BE2C (cell line): ENCODE measurements at regions not wholly inside any gene's neighbourhood (a gene's known extent, or its start where the extent isn't known, plus 50 kb on each side); places are given as distances from the start of the nearest gene placed in this dataset.

Experiments used
- DNase-seq: peaks from one replicate; pipeline ENCODE4 v3.0.0-alpha.2; 2020
- H3K27me3 ChIP-seq: fragments of 250-450 bp; sonication (Bioruptor Pico); 2 replicates; pipeline ENCODE4 v1.5.1; 2020; ENCODE audit warnings: mild to moderate bottlenecking
- H3K36me3 ChIP-seq: fragments of 250-450 bp; sonication (Bioruptor Pico); 2 replicates; pipeline ENCODE4 v1.5.1; 2020; ENCODE audit warnings: mild to moderate bottlenecking
- H3K4me1 ChIP-seq: fragments of 250-450 bp; sonication (Bioruptor Pico); 2 replicates; pipeline ENCODE4 v1.5.1; 2020
- H3K4me3 ChIP-seq: 2 replicates; pipeline ENCODE4 v1.5.1; 2011; ENCODE audit warnings: low read depth, low read length
- H3K9me3 ChIP-seq: fragments of 250-450 bp; sonication (Bioruptor Pico); 2 replicates; pipeline ENCODE4 v1.5.1; 2020
- TF ChIP-seq, protein P1 (sequence below): IDR thresholded peaks from 2 replicates; pipeline ENCODE4 v1.5.1; 2012; ENCODE audit warnings: mild to moderate bottlenecking, low read depth, low read length

DNA sequence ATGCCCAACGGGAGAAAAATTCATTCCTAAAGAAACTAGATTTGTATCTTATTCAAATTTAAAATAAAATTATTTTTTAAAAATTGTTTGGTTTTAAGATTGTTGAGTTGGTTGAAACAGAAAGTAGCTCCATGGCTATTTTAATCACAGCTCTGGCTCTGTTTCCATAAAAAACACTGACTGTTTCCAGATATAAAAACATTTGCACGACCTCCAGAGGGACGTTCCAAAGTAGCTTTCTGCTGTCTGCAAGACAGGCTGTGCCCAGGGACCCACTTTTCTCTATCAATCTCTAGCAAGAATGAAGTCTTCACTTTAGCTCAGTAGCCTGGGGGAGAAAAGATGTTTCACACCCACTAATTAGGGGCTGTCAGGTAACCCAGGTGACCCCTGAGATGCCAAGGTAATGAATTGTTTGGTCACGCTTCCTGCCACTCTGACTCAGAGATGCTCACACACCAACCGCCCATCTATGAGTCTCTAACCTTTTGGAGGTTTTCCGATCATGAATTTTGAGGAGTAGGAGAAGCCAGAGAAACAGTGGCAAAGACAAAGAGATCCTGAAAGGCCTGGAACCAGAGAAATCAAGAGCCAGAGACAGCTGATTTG, 220.1 kb upstream of the SOX9 start:
- no peaks in the 10 kb centered on the region for H3K4me1 ChIP-seq
- H3K27me3 ChIP-seq: no peaks in the 10 kb centered on the region
- TF ChIP-seq, protein P1, sequence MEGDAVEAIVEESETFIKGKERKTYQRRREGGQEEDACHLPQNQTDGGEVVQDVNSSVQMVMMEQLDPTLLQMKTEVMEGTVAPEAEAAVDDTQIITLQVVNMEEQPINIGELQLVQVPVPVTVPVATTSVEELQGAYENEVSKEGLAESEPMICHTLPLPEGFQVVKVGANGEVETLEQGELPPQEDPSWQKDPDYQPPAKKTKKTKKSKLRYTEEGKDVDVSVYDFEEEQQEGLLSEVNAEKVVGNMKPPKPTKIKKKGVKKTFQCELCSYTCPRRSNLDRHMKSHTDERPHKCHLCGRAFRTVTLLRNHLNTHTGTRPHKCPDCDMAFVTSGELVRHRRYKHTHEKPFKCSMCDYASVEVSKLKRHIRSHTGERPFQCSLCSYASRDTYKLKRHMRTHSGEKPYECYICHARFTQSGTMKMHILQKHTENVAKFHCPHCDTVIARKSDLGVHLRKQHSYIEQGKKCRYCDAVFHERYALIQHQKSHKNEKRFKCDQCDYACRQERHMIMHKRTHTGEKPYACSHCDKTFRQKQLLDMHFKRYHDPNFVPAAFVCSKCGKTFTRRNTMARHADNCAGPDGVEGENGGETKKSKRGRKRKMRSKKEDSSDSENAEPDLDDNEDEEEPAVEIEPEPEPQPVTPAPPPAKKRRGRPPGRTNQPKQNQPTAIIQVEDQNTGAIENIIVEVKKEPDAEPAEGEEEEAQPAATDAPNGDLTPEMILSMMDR: no peak
- no peak overlapping the region for H3K4me3 ChIP-seq
- H3K36me3 ChIP-seq: no peaks in the 10 kb centered on the region
- no peaks in the 10 kb centered on the region for H3K9me3 ChIP-seq
- no peak for DNase-seq

DNA sequence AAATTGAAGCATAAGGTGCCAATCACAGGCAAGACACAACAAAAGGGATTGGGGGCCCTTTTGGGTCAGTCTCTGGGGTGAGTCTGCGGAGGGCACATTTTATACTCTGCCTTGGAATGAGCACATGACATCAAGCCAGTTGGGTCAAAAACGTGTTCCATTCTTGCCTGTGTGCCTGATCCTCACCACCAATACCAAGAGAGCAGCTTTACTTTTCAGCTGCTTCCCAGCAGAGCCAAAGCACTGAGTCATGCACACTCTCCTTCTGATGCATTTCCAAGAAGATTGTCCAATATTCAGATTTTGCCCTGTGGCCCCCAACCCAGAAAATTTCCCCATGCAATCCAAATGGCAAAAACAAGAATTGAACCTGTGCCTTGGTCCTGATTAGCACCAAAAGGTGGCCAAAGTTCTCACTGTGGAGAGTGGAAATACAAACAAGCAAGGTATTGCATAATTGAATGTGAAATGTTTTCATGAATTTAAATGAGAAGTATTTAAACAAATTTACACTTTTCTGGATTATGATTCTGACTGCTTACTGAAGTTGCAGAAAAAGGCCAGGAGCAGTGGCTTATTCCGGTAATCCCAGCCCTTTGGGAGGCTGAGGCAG, 217.8 kb upstream of the SOX9 start:
- TF ChIP-seq, protein P1: no peak
- no peaks in the 10 kb centered on the region; the same call in 1 of the 2 replicates for H3K4me1 ChIP-seq
- H3K27me3 ChIP-seq: no peaks in the 10 kb centered on the region
- DNase-seq: no peak
- no peaks in the 10 kb centered on the region for H3K36me3 ChIP-seq
- H3K9me3 ChIP-seq: no peaks in the 10 kb centered on the region
- no peak overlapping the region for H3K4me3 ChIP-seq

DNA sequence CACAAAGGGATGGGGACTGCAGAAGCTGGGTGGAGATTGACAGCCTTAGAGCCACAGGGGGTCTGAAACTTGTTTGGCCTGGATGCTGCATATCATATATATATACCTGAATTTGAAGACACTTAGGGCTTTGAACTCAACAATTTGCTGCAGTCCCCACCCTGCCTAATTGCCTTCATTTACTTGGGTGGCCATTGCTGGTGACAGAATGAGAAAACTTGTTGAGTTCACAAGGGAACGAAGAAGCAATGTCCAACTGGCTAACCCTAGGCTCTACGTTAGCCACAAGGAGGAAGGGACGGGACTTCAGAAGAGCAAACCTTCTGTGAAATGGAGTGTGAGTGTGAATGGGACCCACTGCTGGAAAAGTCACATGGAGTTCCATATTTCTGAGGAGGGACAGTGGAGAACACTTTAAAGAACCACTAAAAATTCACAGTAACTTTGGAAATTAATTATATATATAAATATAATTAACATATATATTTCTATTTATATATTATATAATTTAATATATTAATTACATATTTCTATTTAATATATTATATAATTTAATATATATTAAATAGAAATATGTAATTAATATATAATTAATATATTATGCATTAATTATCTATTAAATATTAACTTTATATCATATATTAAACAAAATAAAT, 215.3 kb upstream of the SOX9 start:
- H3K27me3 ChIP-seq: no peaks in the 10 kb centered on the region
- no peak for DNase-seq
- TF ChIP-seq, protein P1: no peak

DNA sequence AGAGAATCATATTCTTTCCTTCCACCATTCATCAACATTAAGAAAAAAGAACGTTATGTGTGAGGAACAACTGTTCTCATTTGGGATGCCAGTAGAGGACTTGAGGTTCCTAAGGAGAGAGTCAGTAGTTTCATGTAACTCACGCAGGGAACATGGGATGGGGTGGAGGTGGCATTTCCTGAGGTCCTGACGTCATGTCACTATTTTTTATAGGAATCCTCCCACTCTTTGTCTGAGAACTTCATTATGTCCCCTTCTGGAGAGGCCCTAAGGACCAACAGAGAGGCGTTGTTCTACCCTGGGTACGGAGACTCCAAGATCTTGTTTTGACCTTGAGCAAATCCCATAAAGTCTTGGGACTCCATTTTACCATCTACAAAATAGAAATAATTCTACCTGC, 211.7 kb upstream of the SOX9 start:
- Histone ChIP-seq H3K4me1 (no peaks in the 10 kb centered on the region; the same call in 1 of the 2 replicates), H3K4me3 (no peak overlapping the region), H3K36me3 (no peaks in the 10 kb centered on the region), H3K27me3 (no peaks in the 10 kb centered on the region), H3K9me3 (no peaks in the 10 kb centered on the region)
- TF ChIP-seq, protein P1: no peak
- no peak for DNase-seq

More for the DNA sequence above, 215.3 kb upstream of the SOX9 start:
- Histone ChIP-seq H3K9me3 (no peaks in the 10 kb centered on the region), H3K4me3 (no peak overlapping the region), H3K36me3 (no peaks in the 10 kb centered on the region), H3K4me1 (no peaks in the 10 kb centered on the region; the same call in 1 of the 2 replicates)

DNA sequence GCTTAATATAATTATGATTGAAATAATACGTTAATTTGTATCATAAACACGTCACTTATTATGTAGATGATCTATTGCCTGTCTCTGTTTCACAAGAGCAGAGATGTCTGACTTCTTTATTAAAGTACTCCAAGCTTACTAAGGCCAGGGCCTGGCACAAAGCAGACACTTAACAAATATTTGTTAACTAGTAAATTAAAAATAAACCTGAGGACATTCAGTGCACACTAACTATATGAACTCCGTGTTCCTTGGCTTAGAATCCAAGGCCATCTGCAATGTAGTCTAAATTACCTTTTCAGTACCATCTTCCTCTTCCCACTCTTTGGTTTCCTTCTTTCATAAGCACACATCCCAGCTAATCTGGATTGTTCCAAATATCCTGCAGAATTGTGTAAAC, 210.8 kb upstream of the SOX9 start:
- H3K36me3 ChIP-seq: no peaks in the 10 kb centered on the region
- no peaks in the 10 kb centered on the region for H3K27me3 ChIP-seq
- H3K4me3 ChIP-seq: no peak overlapping the region
- TF ChIP-seq, protein P1: no peak
- no peaks in the 10 kb centered on the region for H3K9me3 ChIP-seq
- no peaks in the 10 kb centered on the region; the same call in 1 of the 2 replicates for H3K4me1 ChIP-seq
- DNase-seq: no peak

DNA sequence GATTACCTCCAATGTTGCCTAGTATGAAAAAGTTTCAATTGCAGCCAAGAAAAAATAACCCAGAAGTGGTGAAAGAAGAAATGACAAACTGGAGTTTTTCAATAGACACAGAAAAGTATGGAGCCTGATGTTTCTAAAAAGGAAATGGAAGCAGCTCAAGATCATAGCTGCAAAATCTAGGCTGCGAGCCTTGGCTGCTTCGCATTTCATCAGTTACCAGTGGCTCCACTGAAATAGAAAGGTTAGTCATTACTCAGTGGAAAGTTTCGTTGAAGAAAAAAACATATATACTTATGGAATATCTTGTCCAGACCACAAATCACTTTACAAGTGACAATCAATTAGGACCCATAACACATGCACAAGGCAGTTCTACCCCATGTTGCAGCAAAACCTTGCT, 206.8 kb upstream of the SOX9 start:
- no peaks in the 10 kb centered on the region for H3K4me1 ChIP-seq
- no peaks in the 10 kb centered on the region for H3K36me3 ChIP-seq
- H3K9me3 ChIP-seq: no peaks in the 10 kb centered on the region
- TF ChIP-seq, protein P1: no peak
- no peak for DNase-seq
- no peaks in the 10 kb centered on the region for H3K27me3 ChIP-seq
- H3K4me3 ChIP-seq: no peak overlapping the region
